ENCODE measurements at regions not wholly inside any gene's neighbourhood (a gene's known extent, or its start where the extent isn't known, plus 50 kb on each side); places are given as distances from the start of the nearest gene placed in this dataset.

GRCh38 chr5:74200560-74200959, 440.0 kb downstream of the ENC1 start:
- DNase-seq (ENCODE audit: low spot score, unreplicated experiment) = no peak
- no peaks in the 10 kb centered on the region for H3K9me3 Mint-ChIP-seq (ENCODE audit: low read depth)
- H3K4me1 Mint-ChIP-seq (ENCODE audit: low read depth) = peaks cover 3% of the 10 kb centered on the region
- H3K27ac Mint-ChIP-seq = no peak overlapping the region
- TF ChIP-seq CTCF (IDR thresholded peaks at IDR 0.05; ENCODE audit: unreplicated experiment) = no peak
- peaks cover 4% of the 10 kb centered on the region for H3K27me3 Mint-ChIP-seq
- no peaks in the 10 kb centered on the region for H3K36me3 Mint-ChIP-seq (ENCODE audit: insufficient read depth)
- H3K4me3 Mint-ChIP-seq (ENCODE audit: low read depth) = no peak overlapping the region

GRCh38 chr5:74199436-74200210, 440.9 kb downstream of the ENC1 start:
- Mint-ChIP-seq H3K27ac (no peak overlapping the region), H3K9me3 (ENCODE audit: low read depth) (no peaks in the 10 kb centered on the region), H3K36me3 (ENCODE audit: insufficient read depth) (no peaks in the 10 kb centered on the region), H3K4me3 (ENCODE audit: low read depth) (no peak overlapping the region), H3K27me3 (peaks cover 4% of the 10 kb centered on the region), H3K4me1 (ENCODE audit: low read depth) (peaks cover 3% of the 10 kb centered on the region)
- DNase-seq (ENCODE audit: low spot score, unreplicated experiment) = no peak
- TF ChIP-seq CTCF (IDR thresholded peaks at IDR 0.05; ENCODE audit: unreplicated experiment) = no peak

GRCh38 chr5:74199005-74199404, 441.5 kb downstream of the ENC1 start:
- Mint-ChIP-seq H3K27ac (no peak overlapping the region), H3K4me1 (ENCODE audit: low read depth) (peaks cover 3% of the 10 kb centered on the region), H3K4me3 (ENCODE audit: low read depth) (no peak overlapping the region), H3K36me3 (ENCODE audit: insufficient read depth) (no peaks in the 10 kb centered on the region), H3K9me3 (ENCODE audit: low read depth) (no peaks in the 10 kb centered on the region), H3K27me3 (peaks cover 4% of the 10 kb centered on the region)
- TF ChIP-seq CTCF (IDR thresholded peaks at IDR 0.05; ENCODE audit: unreplicated experiment) = no peak
- no peak for DNase-seq (ENCODE audit: low spot score, unreplicated experiment)

GRCh38 chr5:74198156-74198555, 442.4 kb downstream of the ENC1 start:
- Mint-ChIP-seq H3K4me3 (ENCODE audit: low read depth) (no peak overlapping the region), H3K9me3 (ENCODE audit: low read depth) (no peaks in the 10 kb centered on the region), H3K4me1 (ENCODE audit: low read depth) (peaks cover 3% of the 10 kb centered on the region), H3K27ac (no peak overlapping the region), H3K36me3 (ENCODE audit: insufficient read depth) (no peaks in the 10 kb centered on the region), H3K27me3 (peaks cover 4% of the 10 kb centered on the region)
- TF ChIP-seq CTCF (IDR thresholded peaks at IDR 0.05; ENCODE audit: unreplicated experiment) = no peak
- no peak for DNase-seq (ENCODE audit: low spot score, unreplicated experiment)

- Mint-ChIP-seq H3K36me3 (ENCODE audit: insufficient read depth) (no peaks in the 10 kb centered on the region), H3K4me1 (ENCODE audit: low read depth) (peaks cover 1% of the 10 kb centered on the region), H3K27ac (no peak overlapping the region), H3K4me3 (ENCODE audit: low read depth) (no peak overlapping the region), H3K9me3 (ENCODE audit: low read depth) (no peaks in the 10 kb centered on the region), H3K27me3 (peaks cover 4% of the 10 kb centered on the region)
- no peak for DNase-seq (ENCODE audit: low spot score, unreplicated experiment)
- no peak for TF ChIP-seq CTCF (IDR thresholded peaks at IDR 0.05; ENCODE audit: unreplicated experiment)
Observed at GRCh38 chr5:74196233-74196632, 444.3 kb downstream of the ENC1 start.
